ENCODE measurements at regions not wholly inside any gene's neighbourhood (a gene's known extent, or its start where the extent isn't known, plus 50 kb on each side); places are given as distances from the start of the nearest gene placed in this dataset.

DNA sequence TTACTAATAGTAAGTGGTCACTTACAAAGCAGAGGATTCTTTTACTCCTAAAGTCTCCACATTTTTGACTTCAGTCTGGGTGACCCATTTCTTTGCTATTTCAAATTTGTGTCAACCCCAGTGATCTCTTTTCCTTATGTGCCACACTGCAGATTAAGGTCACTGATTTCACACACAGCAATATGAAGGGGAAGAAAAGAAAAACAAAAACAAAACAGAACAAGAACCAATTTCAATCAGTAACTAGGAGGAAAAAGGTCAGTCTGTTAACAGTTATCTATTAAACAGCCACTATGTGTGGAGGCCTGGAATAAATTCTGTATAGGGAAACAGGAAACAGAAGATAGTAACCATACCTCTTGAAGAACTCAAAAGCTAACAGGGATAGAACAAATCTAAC is 72.0 kb upstream of the ACVR2A start:
- H3K4me1 Mint-ChIP-seq, result peaks cover 8 to 12% of the 10 kb centered on the region in 2 experiments
- no peaks in the 10 kb centered on the region for H3K79me2 ChIP-seq (ENCODE audit: insufficient read depth, low read length)
- no peak overlapping the region for H2AFZ ChIP-seq (ENCODE audit: low read length)

More for the DNA sequence above, 72.0 kb upstream of the ACVR2A start:
- Mint-ChIP-seq H3K9me3 (peaks cover 0 to 2% of the 10 kb centered on the region in 2 experiments; a peak in 1 of 5 replicates), H3K36me3 (ENCODE audit: insufficient read depth in 1 of 3, low read depth in 3 of 3) (0 out of 7 replicates have a peak, but pooled peaks cover 0 to 2% (median 0%) of the 10 kb centered on the region in 3 experiments), H3K27me3 (ENCODE audit: low read depth) (no peaks in the 10 kb centered on the region), H3K4me3 (no peak overlapping the region), H3K27ac (peak overlapping the region in 2 of 3 experiments; percentile 1 to 16; a peak in 3 of 7 replicates)
- Histone ChIP-seq H3K79me1 (ENCODE audit: insufficient read depth, low read depth, low read length, poor library complexity, severe bottlenecking) (no peaks in the 10 kb centered on the region), H3K23ac (ENCODE audit: insufficient read length, low read depth, low read length) (no peak overlapping the region), H2BK20ac (ENCODE audit: low read depth, low read length, poor library complexity, severe bottlenecking) (no peak overlapping the region), H3K4ac (ENCODE audit: low read depth, low read length) (no peak overlapping the region), H3K27me3 (ENCODE audit: insufficient read depth, low read length) (no peaks in the 10 kb centered on the region), H3K4me2 (ENCODE audit: insufficient read depth, insufficient read length, low read length) (no peak overlapping the region), H3T11ph (ENCODE audit: low read length) (no peak overlapping the region), H3K9me3 (ENCODE audit: control insufficient read depth, low read depth, low read length) (no peaks in the 10 kb centered on the region), H4K8ac (replicated peaks; ENCODE audit: insufficient read length, low read depth, low read length) (no peak overlapping the region), H3K4me1 (ENCODE audit: insufficient read depth, low read length) (peaks cover 3% of the 10 kb centered on the region; the same call in 1 of the 2 replicates), H4K20me1 (ENCODE audit: control insufficient read depth, insufficient read depth, insufficient read length) (no peaks in the 10 kb centered on the region), H2BK12ac (ENCODE audit: insufficient read length, low read depth, low read length) (no peak overlapping the region), H3K14ac (ENCODE audit: insufficient read depth, low read length) (no peak overlapping the region), H3K23me2 (ENCODE audit: insufficient read length, low read depth, low read length, poor library complexity, severe bottlenecking) (no peaks in the 10 kb centered on the region), H2AK5ac (ENCODE audit: insufficient read length, low read length) (no peak overlapping the region), H4K5ac (ENCODE audit: insufficient read length, low read depth, low read length) (no peak overlapping the region), H3K18ac (ENCODE audit: insufficient read length, low read depth, low read length) (no peak overlapping the region), H3K27ac (ENCODE audit: insufficient read length, low read depth, low read length) (no peak overlapping the region), H3K56ac (ENCODE audit: insufficient read length, low read depth, low read length) (no peak overlapping the region), H2BK15ac (ENCODE audit: low read depth, low read length) (no peak overlapping the region), H2BK120ac (ENCODE audit: low read depth, low read length, poor library complexity, severe bottlenecking) (no peak overlapping the region), H2BK5ac (ENCODE audit: insufficient read length, low read length) (no peak overlapping the region), H3K9ac (ENCODE audit: extremely low read depth, insufficient read length, low read length) (no peak overlapping the region), H4K91ac (ENCODE audit: insufficient read length, low read depth, low read length) (no peak overlapping the region)
- DNase-seq, result no peak
- TF ChIP-seq CTCF (conservative IDR thresholded peaks at IDR 0.05), result no peak
